GM23338 (cell line): ENCODE measurements at regions not wholly inside any gene's neighbourhood (a gene's known extent, or its start where the extent isn't known, plus 50 kb on each side); places are given as distances from the start of the nearest gene placed in this dataset.

Experiments
- ATAC-seq: fragments of 200-7000 bp; cut with Tn5 transposase; 3 replicates; pipeline ENCODE4 v1.9.1; 2020
- DNase-seq: peaks from one replicate; pipeline ENCODE4 v3.0.0-alpha.2; 2015; ENCODE audit warnings: low spot score
- H2AFZ ChIP-seq: fragments of 200-600 bp; sonication (generic); 2 replicates; pipeline ENCODE4 v1.8.0; 2016; ENCODE audit warnings: antibody characterized with exemption, mild to moderate bottlenecking, moderate library complexity
- H3F3A ChIP-seq: fragments of 200-600 bp; sonication (generic); replicated peaks from 2 replicates; pipeline ENCODE4 v1.8.0; 2017; ENCODE audit warnings: antibody characterized with exemption, mixed run types, low read depth
- H3K27ac ChIP-seq: fragments of 200-600 bp; sonication (generic); 2 replicates; pipeline ENCODE4 v1.6.1; 2016; ENCODE audit warnings: low read depth
- H3K27me3 ChIP-seq: fragments of 200-600 bp; sonication (generic); 2 replicates; pipeline ENCODE4 v1.8.0; 2016; ENCODE audit warnings: mild to moderate bottlenecking, mixed run types, moderate library complexity; ENCODE audit not compliant: insufficient read depth
- H3K36me3 ChIP-seq: fragments of 200-600 bp; sonication (generic); 2 replicates; pipeline ENCODE4 v1.8.0; 2016; ENCODE audit warnings: mild to moderate bottlenecking; ENCODE audit not compliant: insufficient read depth
- H3K4me1 ChIP-seq: fragments of 200-600 bp; sonication (generic); 2 replicates; pipeline ENCODE4 v1.8.0; 2016; ENCODE audit warnings: mild to moderate bottlenecking, moderate library complexity; ENCODE audit not compliant: insufficient read depth
- H3K4me2 ChIP-seq: fragments of 200-600 bp; sonication (generic); 2 replicates; pipeline ENCODE4 v1.7.1; 2017; ENCODE audit warnings: mixed run types
- H3K4me3 ChIP-seq: fragments of 200-600 bp; sonication (generic); 2 replicates; pipeline ENCODE4 v1.6.1; 2016; ENCODE audit warnings: mixed run types
- H3K79me2 ChIP-seq: fragments of 200-600 bp; sonication (generic); replicated peaks from 2 replicates; pipeline ENCODE4 v1.8.0; 2017; ENCODE audit warnings: mild to moderate bottlenecking; ENCODE audit not compliant: insufficient read depth
- H3K9me2 ChIP-seq: fragments of 200-600 bp; sonication (generic); 2 replicates; pipeline ENCODE4 v1.8.0; 2017; ENCODE audit not compliant: insufficient read depth
- H4K20me1 ChIP-seq: fragments of 200-600 bp; sonication (generic); replicated peaks from 2 replicates; pipeline ENCODE4 v1.8.0; 2017; ENCODE audit warnings: mild to moderate bottlenecking; ENCODE audit not compliant: insufficient read depth
- H3K27ac Mint-ChIP-seq: 2 replicates; pipeline ENCODE4 v1.8.0; 2020; ENCODE audit warnings: inconsistent platforms, mild to moderate bottlenecking, moderate library complexity, mixed read lengths
- H3K27me3 Mint-ChIP-seq: 3 replicates; pipeline ENCODE4 v1.8.0; 2022; ENCODE audit warnings: low read depth, mild to moderate bottlenecking, moderate library complexity, mixed read lengths, inconsistent platforms; ENCODE audit not compliant: insufficient read depth, poor library complexity
- H3K36me3 Mint-ChIP-seq: 3 replicates; pipeline ENCODE4 v1.8.0; 2021; ENCODE audit warnings: low read depth, mild to moderate bottlenecking, inconsistent platforms, moderate library complexity, mixed read lengths
- H3K4me1 Mint-ChIP-seq: 3 replicates; pipeline ENCODE4 v1.8.0; 2020; ENCODE audit warnings: mild to moderate bottlenecking, inconsistent platforms, mixed read lengths
- H3K4me3 Mint-ChIP-seq: 3 replicates; pipeline ENCODE4 v1.8.0; 2021; ENCODE audit warnings: moderate library complexity, mild to moderate bottlenecking, inconsistent platforms, mixed read lengths
- H3K9me3 Mint-ChIP-seq: 3 replicates; pipeline ENCODE4 v1.8.0; 2020; ENCODE audit warnings: moderate library complexity, mild to moderate bottlenecking, inconsistent platforms, mixed read lengths
- CTCF ChIP-seq, 2 experiments: fragments of 200-600 bp in 1 of 2; sonication (generic) in 1 of 2; conservative IDR thresholded peaks; 2 replicates each; pipeline versions ENCODE4 v1.5.1 to v1.6.1; 2016 to 2017; ENCODE audit warnings: antibody characterized with exemption in 2 of 2, low read depth in 2 of 2, mild to moderate bottlenecking in 2 of 2, moderate library complexity in 1 of 2
- ETS1 ChIP-seq: IDR thresholded peaks from 2 replicates; pipeline ENCODE4 v1.6.1; 2016; ENCODE audit warnings: antibody characterized with exemption
- EZH2 ChIP-seq: fragments of 200-600 bp; sonication (generic); IDR thresholded peaks from one replicate; pipeline ENCODE4 v1.8.0; 2017; ENCODE audit warnings: antibody characterized with exemption, mild to moderate bottlenecking, low read depth; ENCODE audit not compliant: unreplicated experiment
- EZH2phosphoT487 ChIP-seq: fragments of 200-600 bp; sonication (generic); IDR thresholded peaks from one replicate; pipeline ENCODE4 v1.8.1; 2018; ENCODE audit warnings: antibody characterized with exemption; ENCODE audit not compliant: unreplicated experiment
- POLR2AphosphoS5 ChIP-seq: IDR thresholded peaks from 2 replicates; pipeline ENCODE4 v1.6.1; 2016; ENCODE audit warnings: antibody characterized with exemption, low read depth
- REST ChIP-seq: IDR thresholded peaks from one replicate; pipeline ENCODE4 v1.6.1; 2018; ENCODE audit warnings: antibody characterized with exemption; ENCODE audit not compliant: unreplicated experiment
- STAT1 ChIP-seq: IDR thresholded peaks from one replicate; pipeline ENCODE4 v1.6.1; 2016; ENCODE audit warnings: antibody characterized with exemption; ENCODE audit not compliant: unreplicated experiment
- ZNF114 ChIP-seq: fragments of 250-450 bp; sonication (Bioruptor Pico); IDR thresholded peaks from 2 replicates; pipeline ENCODE4 v1.5.0; 2020; ENCODE audit warnings: mild to moderate bottlenecking, moderate library complexity

GRCh38 chr3:102672305-102672704 lies 237.5 kb downstream of the ZPLD1 start (continued):
- no peak for TF ChIP-seq CTCF (conservative IDR thresholded peaks at IDR 0.05; ENCODE audit: low read depth in 2 of 2)
- TF ChIP-seq EZH2phosphoT487 = no peak
- no peak for TF ChIP-seq ZNF114 (CRISPR knock-in tag)
- no peak for TF ChIP-seq EZH2

- Histone ChIP-seq H4K20me1 (no peaks in the 10 kb centered on the region), H3F3A (no peaks in the 10 kb centered on the region), H3K27me3 (no peaks in the 10 kb centered on the region), H3K27ac (no peak overlapping the region), H2AFZ (peak overlapping the region; percentile 77), H3K79me2 (no peaks in the 10 kb centered on the region), H3K4me3 (no peak overlapping the region), H3K9me2 (no peaks in the 10 kb centered on the region), H3K4me1 (peaks cover 6% of the 10 kb centered on the region; the same call in 1 of the 2 replicates), H3K4me2 (no peak overlapping the region; the same call in 1 of the 2 replicates), H3K36me3 (no peaks in the 10 kb centered on the region)
- no peaks in the 10 kb centered on the region for H3K9me3 Mint-ChIP-seq
- H3K27ac Mint-ChIP-seq = no peak overlapping the region
- peaks cover 11% of the 10 kb centered on the region; the same call in 1 of the 3 replicates for H3K4me1 Mint-ChIP-seq
- H3K27me3 Mint-ChIP-seq = no peaks in the 10 kb centered on the region
- peak; percentile 79 for DNase-seq
- peak; percentile 93 for ATAC-seq
- H3K4me3 Mint-ChIP-seq = no peak overlapping the region
- H3K36me3 Mint-ChIP-seq = no peaks in the 10 kb centered on the region
- TF ChIP-seq CTCF (conservative IDR thresholded peaks at IDR 0.05; ENCODE audit: low read depth in 2 of 2) (peak; percentile 85 to 94), ZNF114 (CRISPR knock-in tag) (no peak), ETS1 (no peak), EZH2 (no peak), REST (no peak), STAT1 (no peak), POLR2AphosphoS5 (no peak), EZH2phosphoT487 (no peak)
These were observed 238.7 kb downstream of the ZPLD1 start for GRCh38 chr3:102673271-102674115.
